K562 (cell line): ENCODE measurements at regions not wholly inside any gene's neighbourhood (a gene's known extent, or its start where the extent isn't known, plus 50 kb on each side); places are given as distances from the start of the nearest gene placed in this dataset.

Experiments used
- ATAC-seq: fragments of 200-7000 bp; cut with Tn5 transposase; 3 replicates; pipeline ENCODE4 v1.9.1; 2020; ENCODE audit warnings: moderate library complexity
- BruUV-seq: library from RNA; stranded (reverse); fragments of 400-500 nt; replicated peaks from 2 replicates; lab custom pipeline; 2021; lab: Mats Ljungman, UMichigan
- CTCF ChIA-PET: fragments of 300-600 bp; formaldehyde crosslinking; extraction: SDS; loops from one replicate; lab custom pipeline; 2021; ENCODE audit warnings: low intra/inter-chr PET ratio; lab: Yijun Ruan, JAX
- POLR2A ChIA-PET: fragments of 300-600, 350-650 bp; sonication (Branson Sonifier 250); formaldehyde crosslinking; extraction: SDS; loops from one replicate; lab custom pipeline; 2021; ENCODE audit warnings: antibody characterized with exemption, inconsistent platforms; lab: Yijun Ruan, JAX
- DNase-seq, 4 experiments: peaks; one replicate each; pipeline versions ENCODE4 v3.0.0 to v3.0.0-alpha.2; 2011 to 2018; ENCODE audit warnings: low spot score in 3 of 4, mixed read lengths in 3 of 4; ENCODE audit errors: extremely low read depth in 1 of 4
- FAIRE-seq: peaks from 2 replicates; lab custom pipeline; 2011; peaks lifted over from hg19 to GRCh38; lab: Jason Lieb, UNC
- H2AFZ ChIP-seq: 2 replicates; pipeline ENCODE4 v1.6.0; 2011; ENCODE audit warnings: low read depth, low read length, control low read depth, inconsistent platforms
- H3K27ac ChIP-seq: fragments of 200-600 bp; 3 replicates; pipeline ENCODE4 v1.8.0; 2011; ENCODE audit warnings: low read depth, mild to moderate bottlenecking, control low read depth, inconsistent platforms, low read length, moderate library complexity, mixed read lengths; ENCODE audit errors: extremely low read depth
- H3K27me3 ChIP-seq, 2 experiments: fragments of 300-600 bp in 1 of 2; 2 replicates in 1 of 2; 3 replicates in 1 of 2; pipeline versions ENCODE4 v1.6.0 to v1.8.0; 2011; ENCODE audit warnings: inconsistent platforms in 2 of 2, low read length in 2 of 2, mild to moderate bottlenecking in 1 of 2, mixed read lengths in 1 of 2, moderate library complexity in 1 of 2; ENCODE audit not compliant: control insufficient read depth in 2 of 2, insufficient read depth in 2 of 2
- H3K36me3 ChIP-seq: fragments of 300-600 bp; 3 replicates; pipeline ENCODE4 v1.8.0; 2011; ENCODE audit warnings: mild to moderate bottlenecking, low read length, inconsistent platforms; ENCODE audit not compliant: control insufficient read depth, insufficient read depth
- H3K4me1 ChIP-seq, 2 experiments: fragments of 200-600 bp in 1 of 2; replicated peaks in 1 of 2; 2 replicates in 1 of 2; 3 replicates in 1 of 2; pipeline versions ENCODE4 v1.5.1 to v1.8.0; 2011; ENCODE audit warnings: inconsistent platforms in 2 of 2, low read length in 2 of 2, mild to moderate bottlenecking in 1 of 2, mixed read lengths in 1 of 2, moderate library complexity in 1 of 2; ENCODE audit not compliant: control insufficient read depth in 2 of 2, insufficient read depth in 2 of 2
- H3K4me2 ChIP-seq: 2 replicates; pipeline ENCODE4 v1.6.1; 2011; ENCODE audit warnings: low read length, control low read depth, inconsistent platforms, mixed read lengths; ENCODE audit not compliant: insufficient read depth
- H3K4me3 ChIP-seq: fragments of 200-600 bp; sonication (generic), shearing (Covaris generic); 2 replicates; pipeline ENCODE4 v1.5.1; 2016; ENCODE audit warnings: control low read depth, inconsistent platforms
- H3K79me2 ChIP-seq: fragments of 200-600 bp; 3 replicates; pipeline ENCODE4 v1.8.0; 2011; ENCODE audit warnings: low read length, inconsistent platforms; ENCODE audit not compliant: control insufficient read depth, insufficient read depth
- H3K9ac ChIP-seq, 2 experiments: 2 replicates each; pipeline versions ENCODE4 v1.6.0 to v1.6.1; 2011; ENCODE audit warnings: low read depth in 2 of 2, low read length in 2 of 2, control low read depth in 1 of 2, inconsistent platforms in 1 of 2, mild to moderate bottlenecking in 1 of 2, mixed read lengths in 1 of 2; ENCODE audit not compliant: insufficient read depth in 1 of 2
- H3K9me1 ChIP-seq: one replicate; pipeline ENCODE4 v1.6.0; 2011; ENCODE audit warnings: inconsistent platforms, mild to moderate bottlenecking, low read length, moderate library complexity; ENCODE audit not compliant: control insufficient read depth, insufficient read depth
- H3K9me3 ChIP-seq: replicated peaks from 2 replicates; pipeline ENCODE4 v1.5.1; 2011; ENCODE audit warnings: low read depth, low read length, inconsistent platforms; ENCODE audit not compliant: control insufficient read depth, insufficient read depth
- H4K20me1 ChIP-seq: replicated peaks from 2 replicates; pipeline ENCODE4 v1.6.1; 2011; ENCODE audit warnings: low read length, inconsistent platforms, mixed read lengths; ENCODE audit not compliant: control insufficient read depth, insufficient read depth
- CBFA2T3 ChIP-seq: fragments of 450-650 bp; IDR thresholded peaks from 2 replicates; pipeline ENCODE4 v1.6.1; 2017
- CREBBP ChIP-seq: IDR thresholded peaks from one replicate; pipeline ENCODE4 v1.6.1; 2012; ENCODE audit warnings: low read depth, mild to moderate bottlenecking, control low read depth, inconsistent platforms, low read length
- DLX4 ChIP-seq: fragments of 250-450 bp; sonication (Bioruptor Pico); IDR thresholded peaks from 2 replicates; pipeline ENCODE4 v1.6.1; 2021; ENCODE audit warnings: mild to moderate bottlenecking
- FOXA1 ChIP-seq: fragments of 450-650 bp; IDR thresholded peaks from 2 replicates; pipeline ENCODE4 v1.6.1; 2016; ENCODE audit warnings: mild to moderate bottlenecking, borderline replicate concordance
- HMG20B ChIP-seq: fragments of 250-450 bp; sonication (Bioruptor Pico); IDR thresholded peaks from 2 replicates; pipeline ENCODE4 v1.5.0; 2021; ENCODE audit warnings: mild to moderate bottlenecking
- HMGN3 ChIP-seq: IDR thresholded peaks from 2 replicates; pipeline ENCODE4 v1.6.1; 2011; ENCODE audit warnings: borderline replicate concordance, low read depth, mild to moderate bottlenecking, mixed read lengths, low read length; ENCODE audit not compliant: insufficient read length; ENCODE audit errors: extremely low read depth
- NFE2 ChIP-seq: IDR thresholded peaks from 2 replicates; pipeline ENCODE4 v1.6.1; 2014; ENCODE audit warnings: antibody characterized with exemption, low read depth
- POLR2H ChIP-seq: IDR thresholded peaks from 2 replicates; pipeline ENCODE4 v1.6.1; 2016; ENCODE audit warnings: missing genetic modification characterization, low read depth, mild to moderate bottlenecking, control low read depth, missing compliant biosample characterization, moderate library complexity
- TAF7 ChIP-seq: fragments of 450-650 bp; IDR thresholded peaks from 2 replicates; pipeline ENCODE4 v1.6.1; 2016; ENCODE audit warnings: missing genetic modification characterization, missing compliant biosample characterization
- THRA ChIP-seq: fragments of 450-650 bp; IDR thresholded peaks from 2 replicates; pipeline ENCODE4 v1.6.1; 2017; ENCODE audit warnings: mild to moderate bottlenecking, moderate library complexity
- XRCC5 ChIP-seq: fragments of 200-400 bp; formaldehyde crosslinking; IDR thresholded peaks from 2 replicates; pipeline ENCODE4 v1.6.1; 2017; ENCODE audit warnings: low read depth, mild to moderate bottlenecking, low read length
- ZNF165 ChIP-seq: fragments of 250-450 bp; sonication (Bioruptor Pico); IDR thresholded peaks from 2 replicates; pipeline ENCODE4 v1.4.0; 2020; ENCODE audit warnings: borderline replicate concordance
- ZNF175 ChIP-seq: fragments of 200-800 bp; sonication (Bioruptor generic); IDR thresholded peaks from 2 replicates; pipeline ENCODE4 v1.6.1; 2016; ENCODE audit warnings: low read depth, mild to moderate bottlenecking, missing genetic modification characterization, missing compliant biosample characterization
- ZNF184 ChIP-seq: sonication (generic); formaldehyde crosslinking; IDR thresholded peaks from 2 replicates; pipeline ENCODE4 v1.5.0; 2020; ENCODE audit warnings: missing genetic modification reagents
- ZNF408 ChIP-seq: fragments of 250-450 bp; sonication (Bioruptor Pico); IDR thresholded peaks from 2 replicates; pipeline ENCODE4 v1.4.0; 2020; ENCODE audit warnings: low read depth, mild to moderate bottlenecking, moderate library complexity
- ZNF444 ChIP-seq: fragments of 250-450 bp; sonication (Bioruptor Pico); IDR thresholded peaks from 2 replicates; pipeline ENCODE4 v1.4.0; 2020; ENCODE audit warnings: mild to moderate bottlenecking, moderate library complexity
- WGBS: fragments of 100-300 bp; shearing (Covaris generic); methylation state at CpG from one replicate; pipeline ENCODE4 v1.1.6; 2016; ENCODE audit warnings: low coverage, mixed read lengths; ENCODE audit not compliant: insufficient coverage; ENCODE audit errors: missing lambda C conversion rate; 5-methylcytosine and 5-hydroxymethylcytosine counted together
- in situ Hi-C: fragments of 300-500 bp; cut with MboI; formaldehyde crosslinking; loops from 4 replicates; pipeline ENCODE4 v1.15.0; 2018; ENCODE audit warnings: inconsistent platforms, mixed read lengths
- intact Hi-C: fragments of 100-400 bp; cut with micrococcal nuclease; formaldehyde crosslinking; loops from 2 replicates; pipeline ENCODE4 v1.14.2; 2022

- DNase-seq, result no peak
- BruUV-seq, result no TSS peak
- no peak overlapping the region for H3K4me2 ChIP-seq
- H3K27ac ChIP-seq, result no peak overlapping the region
- no peaks in the 10 kb centered on the region for H3K36me3 ChIP-seq
- TF ChIP-seq HMGN3, result no peak
- no peak for TF ChIP-seq ZNF175 (CRISPR knock-in tag)
- no peak for TF ChIP-seq ZNF408 (CRISPR knock-in tag)
- TF ChIP-seq CBFA2T3, result peak; percentile 60
- ATAC-seq, result no peak
- H3K9me1 ChIP-seq, result no peaks in the 10 kb centered on the region
- H2AFZ ChIP-seq, result no peak overlapping the region
- H3K4me3 ChIP-seq, result no peak overlapping the region
- no peaks in the 10 kb centered on the region for H3K27me3 ChIP-seq
- H3K9me3 ChIP-seq, result no peaks in the 10 kb centered on the region
- no peak overlapping the region for H3K9ac ChIP-seq
- in situ Hi-C loops (no loop called here), intact Hi-C loops (no loop called here)
- 2% methylated on average over 3 of the region's 3 CpGs for WGBS
- ChIA-PET POLR2A (interaction anchor here (0.6 to 1.6 kb wide), 2 partner anchors 12 to 16 kb away, joined by 3 read pairs; no protein-coding TSS in a partner anchor), CTCF (no interaction called here)
- no peaks in the 10 kb centered on the region for H3K79me2 ChIP-seq
- H4K20me1 ChIP-seq, result no peaks in the 10 kb centered on the region
- FAIRE-seq, result peak; percentile 55
- no peaks in the 10 kb centered on the region for H3K4me1 ChIP-seq
These were observed 654.9 kb upstream of the TBL1XR1 start for GRCh38 chr3:177852001-177852807.

- Histone ChIP-seq H3K36me3 (no peaks in the 10 kb centered on the region), H4K20me1 (no peaks in the 10 kb centered on the region), H3K27ac (no peak overlapping the region), H2AFZ (no peak overlapping the region), H3K4me2 (no peak overlapping the region), H3K9me3 (no peaks in the 10 kb centered on the region), H3K79me2 (no peaks in the 10 kb centered on the region), H3K9me1 (no peaks in the 10 kb centered on the region), H3K9ac (no peak overlapping the region)
- BruUV-seq, result no TSS peak
- intact Hi-C loops, result no loop called here
- no peak for DNase-seq
- ATAC-seq, result no peak
- ChIA-PET CTCF (no interaction called here), POLR2A (no interaction called here)
- FAIRE-seq, result no peak
- TF ChIP-seq ZNF444 (CRISPR knock-in tag) (no peak), TAF7 (no peak), XRCC5 (no peak), FOXA1 (no peak), NFE2 (no peak), HMG20B (CRISPR knock-in tag) (no peak), CREBBP (no peak), ZNF184 (no peak), DLX4 (CRISPR knock-in tag) (no peak), ZNF165 (CRISPR knock-in tag) (no peak), POLR2H (no peak), THRA (no peak)
- TF ChIP-seq, all 486 proteins: peak for 0
- in situ Hi-C loops, result no loop called here
- 0% methylated on average over 2 of the region's 2 CpGs for WGBS
- no peak overlapping the region for H3K4me3 ChIP-seq
- H3K4me1 ChIP-seq, result no peaks in the 10 kb centered on the region
- no peaks in the 10 kb centered on the region for H3K27me3 ChIP-seq
These were observed 657.7 kb upstream of the TBL1XR1 start for GRCh38 chr3:177855021-177855420.
